CD4-positive, alpha-beta T cell treated with Interleukin-17A for 1 hour (primary cell): ENCODE measurements at regions not wholly inside any gene's neighbourhood (a gene's known extent, or its start where the extent isn't known, plus 50 kb on each side); places are given as distances from the start of the nearest gene placed in this dataset.
"Not testable (repeated sequence)": the region's sequence is repeated elsewhere in the genome, so short reads cannot be mapped to it uniquely, and the experiment has no call there.

Source experiments
- DNase-seq: peaks from one replicate; pipeline ENCODE4 v3.0.0-alpha.2; 2020

GRCh38 chr4:154983714-154984113, 202.6 kb downstream of the RBM46 start:
- no peak for DNase-seq

- DNase-seq: no peak
These were observed 203.1 kb downstream of the RBM46 start for GRCh38 chr4:154984148-154984547.

- DNase-seq: no peak
These were observed 203.5 kb downstream of the RBM46 start for GRCh38 chr4:154984616-154985015.

GRCh38 chr4:154985673-154986072, 204.6 kb downstream of the RBM46 start:
- no peak for DNase-seq

GRCh38 chr4:154988511-154988910, 207.4 kb downstream of the RBM46 start:
- no peak for DNase-seq

GRCh38 chr4:154989511-154989910, 208.4 kb downstream of the RBM46 start:
- no peak for DNase-seq

GRCh38 chr4:154997866-154998265, 210.6 kb upstream of the NPY2R start:
- DNase-seq: not testable (repeated sequence)

- no peak for DNase-seq
These were observed 210.2 kb upstream of the NPY2R start for GRCh38 chr4:154998284-154998683.

GRCh38 chr4:154998773-154999172, 209.7 kb upstream of the NPY2R start:
- DNase-seq: no peak

GRCh38 chr4:154999950-155000578, 208.4 kb upstream of the NPY2R start:
- DNase-seq: no peak

- no peak for DNase-seq
These were observed 207.2 kb upstream of the NPY2R start for GRCh38 chr4:155001251-155001650.

- no peak for DNase-seq
These were observed 202.9 kb upstream of the NPY2R start for GRCh38 chr4:155005395-155006090.

GRCh38 chr4:155007660-155008176, 200.7 kb upstream of the NPY2R start:
- no peak for DNase-seq

GRCh38 chr4:155008389-155008788, 200.0 kb upstream of the NPY2R start:
- no peak for DNase-seq

GRCh38 chr4:155009288-155009687, 199.1 kb upstream of the NPY2R start:
- DNase-seq: no peak

- no peak for DNase-seq
These were observed 198.1 kb upstream of the NPY2R start for GRCh38 chr4:155010376-155010775.

GRCh38 chr4:155011163-155011780, 197.2 kb upstream of the NPY2R start:
- no peak for DNase-seq

GRCh38 chr4:155012469-155012868, 196.0 kb upstream of the NPY2R start:
- no peak for DNase-seq

GRCh38 chr4:155017426-155017825, 191.0 kb upstream of the NPY2R start:
- no peak for DNase-seq

- no peak for DNase-seq
These were observed 182.5 kb upstream of the NPY2R start for GRCh38 chr4:155025762-155026457.

- DNase-seq: no peak
These were observed 181.7 kb upstream of the NPY2R start for GRCh38 chr4:155026715-155027114.

GRCh38 chr4:155032521-155033229, 175.8 kb upstream of the NPY2R start:
- no peak for DNase-seq

GRCh38 chr4:155033604-155034003, 174.8 kb upstream of the NPY2R start:
- DNase-seq: no peak
